ENCODE measurements at regions not wholly inside any gene's neighbourhood (a gene's known extent, or its start where the extent isn't known, plus 50 kb on each side); places are given as distances from the start of the nearest gene placed in this dataset.

DNA sequence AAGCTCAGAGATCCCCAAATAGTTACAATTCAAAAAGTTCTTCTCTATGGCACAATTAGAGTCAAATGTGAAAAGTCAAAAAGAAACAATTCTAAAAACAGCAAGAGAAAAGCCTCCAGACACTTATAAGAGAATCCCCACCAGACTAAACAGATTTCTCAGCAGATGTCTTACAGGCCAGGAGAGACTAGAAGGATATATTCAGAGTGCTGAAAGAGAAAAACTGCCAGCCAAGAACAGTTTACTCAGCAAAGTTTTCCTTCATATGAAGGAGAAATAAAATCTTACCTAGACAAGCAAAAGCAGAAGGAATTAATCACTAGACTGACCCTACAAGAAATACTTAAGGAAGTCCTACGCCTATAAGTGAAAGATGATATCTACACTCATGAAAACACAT, 176.1 kb upstream of the OPRM1 start:
- Histone ChIP-seq H3K36me3 (no peaks in the 10 kb centered on the region), H3K4me1 (no peaks in the 10 kb centered on the region), H3K4me3 (no peak overlapping the region), H3K27me3 (no peaks in the 10 kb centered on the region), H3K27ac (no peak overlapping the region), H3K9me3 (no peaks in the 10 kb centered on the region)
- ATAC-seq (ENCODE audit: low FRiP score in 2 of 2) = no peak
- WGBS, 2 donors = 70 to 76% methylated on average over 1 of the region's 1 CpG
- TF ChIP-seq CTCF (IDR thresholded peaks at IDR 0.05) = no peak
- no peak for TF ChIP-seq POLR2AphosphoS5 (IDR thresholded peaks at IDR 0.05)
- TF ChIP-seq POLR2A (IDR thresholded peaks at IDR 0.05) = no peak
- TF ChIP-seq EP300 (IDR thresholded peaks at IDR 0.05) = no peak
- DNase-seq = no peak

DNA sequence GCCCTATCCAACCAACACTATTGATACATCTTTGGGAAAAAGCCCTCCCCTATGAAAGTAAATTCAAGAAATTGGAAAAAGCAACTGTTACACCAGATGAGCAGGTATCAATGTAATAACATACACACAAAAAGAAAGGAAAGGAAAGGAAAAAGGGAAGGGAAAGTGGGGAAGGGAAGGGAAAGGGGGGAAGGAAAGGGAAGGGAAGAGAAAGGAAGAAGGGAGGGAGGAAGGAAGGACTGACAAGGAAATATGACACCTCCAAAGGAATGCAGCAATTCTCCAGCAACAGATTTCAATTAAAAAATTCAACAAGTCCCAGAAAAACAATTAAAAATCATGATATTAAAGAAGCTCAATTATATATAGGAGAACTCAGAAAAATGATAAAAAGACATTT, 176.9 kb upstream of the OPRM1 start:
- ATAC-seq (ENCODE audit: low FRiP score in 2 of 2) (no peak), DNase-seq (no peak)
- Histone ChIP-seq H3K27ac (no peak overlapping the region), H3K36me3 (no peaks in the 10 kb centered on the region), H3K9me3 (peaks cover 0 to under 1% (median 0%) of the 10 kb centered on the region in 4 donors), H3K4me1 (no peaks in the 10 kb centered on the region), H3K4me3 (no peak overlapping the region), H3K27me3 (no peaks in the 10 kb centered on the region)
- TF ChIP-seq CTCF (IDR thresholded peaks at IDR 0.05) (no peak), EP300 (IDR thresholded peaks at IDR 0.05) (no peak), POLR2AphosphoS5 (IDR thresholded peaks at IDR 0.05) (no peak), POLR2A (IDR thresholded peaks at IDR 0.05) (no peak)

DNA sequence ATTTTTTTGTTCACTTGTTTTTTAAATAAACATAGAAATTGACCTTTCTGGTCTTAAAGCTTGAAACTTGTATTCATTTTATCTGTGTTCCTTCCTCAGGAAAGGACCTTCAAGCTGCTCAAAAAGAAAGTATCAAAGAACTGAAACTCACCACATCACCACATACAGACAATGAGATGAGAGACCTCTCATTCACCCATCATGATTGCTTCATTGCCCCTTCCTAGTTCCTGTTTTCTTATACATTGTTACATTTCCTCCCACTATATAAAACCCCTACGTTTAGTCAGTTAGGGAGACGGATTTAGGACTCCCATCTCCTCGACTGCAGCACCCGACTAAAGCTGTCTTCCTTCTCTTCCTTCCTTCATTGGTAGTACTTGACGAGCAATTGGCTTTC, 180.5 kb upstream of the OPRM1 start:
- Histone ChIP-seq H3K27ac (no peak overlapping the region), H3K27me3 (no peaks in the 10 kb centered on the region), H3K4me3 (no peak overlapping the region), H3K9me3 (peaks cover 0 to 5% (median 0%) of the 10 kb centered on the region in 4 donors), H3K36me3 (no peaks in the 10 kb centered on the region), H3K4me1 (no peaks in the 10 kb centered on the region)
- no peak for TF ChIP-seq EP300 (IDR thresholded peaks at IDR 0.05)
- no peak for TF ChIP-seq POLR2A (IDR thresholded peaks at IDR 0.05)
- no peak for TF ChIP-seq POLR2AphosphoS5 (IDR thresholded peaks at IDR 0.05)
- no peak for TF ChIP-seq CTCF (IDR thresholded peaks at IDR 0.05)
- no peak for ATAC-seq (ENCODE audit: low FRiP score in 2 of 2)
- WGBS, 2 donors = 51 to 60% methylated on average over 5 of the region's 5 CpGs
- no peak for DNase-seq

GRCh38 chr6:153856929-153857376, 182.1 kb upstream of the OPRM1 start:
- ATAC-seq (ENCODE audit: low FRiP score in 2 of 2) (peak; percentile 32 to 59), DNase-seq (peak in 1 of 2 donors; percentile 74)
- H3K9me3 ChIP-seq = peaks cover 0 to 5% (median 0%) of the 10 kb centered on the region in 4 donors
- no peak overlapping the region for H3K4me3 ChIP-seq
- H3K36me3 ChIP-seq = no peaks in the 10 kb centered on the region
- H3K27me3 ChIP-seq = no peaks in the 10 kb centered on the region
- WGBS, 2 donors = 93 to 98% methylated on average over 3 to 7 of the region's 24 CpGs
- H3K4me1 ChIP-seq = no peaks in the 10 kb centered on the region
- TF ChIP-seq POLR2AphosphoS5 (IDR thresholded peaks at IDR 0.05) (no peak), EP300 (IDR thresholded peaks at IDR 0.05) (no peak), POLR2A (IDR thresholded peaks at IDR 0.05) (no peak), CTCF (IDR thresholded peaks at IDR 0.05) (no peak)
- no peak overlapping the region for H3K27ac ChIP-seq

DNA sequence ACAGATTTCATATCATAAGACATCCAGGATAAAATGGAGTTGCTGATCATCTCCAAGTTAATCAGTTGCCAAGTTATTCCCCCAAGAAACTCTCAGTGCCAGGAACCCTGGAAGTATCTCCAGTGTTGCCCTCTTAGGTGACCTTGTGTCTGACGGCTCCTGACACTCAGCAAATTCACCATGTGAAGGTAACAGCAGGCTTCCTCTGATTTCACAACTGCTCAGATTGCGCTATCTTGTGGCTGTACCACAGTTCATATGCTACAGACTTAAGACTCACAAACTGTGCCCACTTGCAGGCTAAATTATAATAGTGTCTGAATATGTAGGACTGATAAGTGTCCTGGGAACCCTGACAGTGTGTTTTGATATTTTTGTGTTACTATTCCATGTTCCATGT, 186.6 kb upstream of the OPRM1 start:
- DNase-seq = no peak
- Histone ChIP-seq H3K4me1 (no peaks in the 10 kb centered on the region), H3K27me3 (no peaks in the 10 kb centered on the region), H3K9me3 (peaks cover 0 to 5% (median 0%) of the 10 kb centered on the region in 4 donors), H3K36me3 (no peaks in the 10 kb centered on the region), H3K27ac (no peak overlapping the region), H3K4me3 (no peak overlapping the region)
- no peak for ATAC-seq (ENCODE audit: low FRiP score in 2 of 2)
- 23 to 57% methylated on average over 2 of the region's 2 CpGs for WGBS, 2 donors
- TF ChIP-seq EP300 (IDR thresholded peaks at IDR 0.05) (no peak), CTCF (IDR thresholded peaks at IDR 0.05) (no peak), POLR2A (IDR thresholded peaks at IDR 0.05) (no peak), POLR2AphosphoS5 (IDR thresholded peaks at IDR 0.05) (no peak)
